ENCODE measurements at regions not wholly inside any gene's neighbourhood (a gene's known extent, or its start where the extent isn't known, plus 50 kb on each side); places are given as distances from the start of the nearest gene placed in this dataset.

GRCh38 chr12:59260202-59260601 is 335.6 kb upstream of the SLC16A7 start:
- no peak for DNase-seq (ENCODE audit: low read depth in 3 of 3, low spot score in 2 of 3)

DNA sequence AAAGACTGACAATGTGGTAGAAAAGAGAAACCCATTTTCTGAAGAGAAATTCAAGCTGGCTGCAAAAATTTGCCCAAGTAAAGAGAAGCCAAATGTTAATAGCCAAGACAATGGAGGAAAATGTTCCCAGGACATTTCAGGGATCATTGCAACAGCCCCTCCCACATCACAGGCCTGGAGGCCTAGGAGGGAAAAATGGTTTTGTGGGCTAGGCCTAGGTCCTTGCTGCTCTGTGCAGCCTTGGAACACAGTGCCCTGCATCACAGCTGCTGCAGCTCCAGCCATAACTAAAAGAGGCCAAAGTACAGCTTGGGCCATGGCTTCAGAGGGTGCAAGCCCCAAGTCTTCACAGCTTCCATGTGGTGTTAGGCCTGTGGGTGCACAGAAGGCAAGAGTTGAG is 332.4 kb upstream of the LRIG3 start:
- DNase-seq (ENCODE audit: low read depth in 3 of 3, low spot score in 2 of 3) = no peak

- DNase-seq (ENCODE audit: low read depth in 3 of 3, low spot score in 2 of 3) = no peak
These were observed 330.5 kb upstream of the LRIG3 start for GRCh38 chr12:59250766-59251165.

GRCh38 chr12:59240048-59240447 is 319.7 kb upstream of the LRIG3 start:
- DNase-seq (ENCODE audit: low read depth in 3 of 3, low spot score in 2 of 3) = no peak

GRCh38 chr12:59234391-59234790 is 314.1 kb upstream of the LRIG3 start:
- no peak for DNase-seq (ENCODE audit: low read depth in 3 of 3, low spot score in 2 of 3)

DNA sequence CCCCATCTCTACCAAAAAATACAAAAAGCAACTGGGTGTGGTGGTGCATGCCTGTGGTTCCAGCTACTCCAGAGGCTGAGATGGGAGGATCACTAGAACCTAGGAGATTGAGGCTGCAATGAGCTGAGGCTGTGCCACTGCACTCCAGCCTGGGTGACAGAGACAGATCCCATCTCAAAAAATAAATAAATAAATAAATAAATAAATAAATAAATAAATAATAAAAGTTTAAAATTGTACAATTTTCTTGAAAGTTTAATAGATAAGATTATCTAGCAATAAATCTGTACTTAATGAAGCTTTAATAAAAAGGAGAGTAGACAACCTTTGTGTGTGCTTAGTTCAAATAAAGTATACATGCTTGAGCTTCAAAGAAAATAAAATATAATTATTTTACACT is 310.0 kb upstream of the LRIG3 start:
- no peak for DNase-seq (ENCODE audit: low read depth in 3 of 3, low spot score in 2 of 3)

DNA sequence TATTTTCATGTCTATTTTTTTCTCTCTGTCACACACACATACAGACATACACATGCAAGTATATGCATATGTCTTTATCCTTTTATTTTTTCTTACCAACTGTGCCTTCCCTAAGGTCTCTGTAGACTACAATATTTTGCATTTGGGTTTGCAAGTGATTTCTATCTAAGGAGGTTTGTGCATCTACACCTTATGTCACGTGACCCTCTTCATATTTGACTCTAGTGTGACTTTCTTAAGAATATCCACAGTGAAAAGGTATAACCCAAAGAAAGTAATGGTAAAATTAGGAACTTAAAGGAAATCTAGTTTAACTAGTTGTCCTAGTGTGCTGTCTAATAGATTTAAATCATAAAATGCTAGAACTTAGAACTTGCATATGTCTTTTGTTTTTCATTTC is 298.8 kb upstream of the LRIG3 start:
- no peak for DNase-seq (ENCODE audit: low read depth in 3 of 3, low spot score in 2 of 3)

DNA sequence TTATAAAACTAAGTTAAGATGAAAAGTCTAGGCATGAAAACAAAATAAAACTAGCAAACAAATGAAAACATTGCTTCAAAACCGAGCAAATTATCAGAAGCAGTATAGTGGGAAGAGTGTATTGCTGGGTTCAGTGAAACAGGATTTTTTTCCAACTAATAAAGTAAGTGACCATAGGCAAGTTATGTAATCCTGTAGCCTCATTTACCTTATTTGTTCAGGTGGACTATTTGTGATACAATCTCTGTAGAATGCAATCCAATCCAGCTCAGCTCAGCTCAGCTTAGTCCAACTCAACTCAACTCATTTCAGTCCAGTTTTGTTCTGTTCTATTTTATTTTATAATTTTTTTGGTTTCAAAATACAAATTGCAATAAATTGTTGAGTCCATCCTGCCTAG is 276.7 kb upstream of the LRIG3 start:
- DNase-seq (ENCODE audit: low read depth in 3 of 3, low spot score in 2 of 3) = no peak

GRCh38 chr12:59194794-59195193 is 274.5 kb upstream of the LRIG3 start:
- DNase-seq (ENCODE audit: low read depth in 3 of 3, low spot score in 2 of 3) = no peak

DNA sequence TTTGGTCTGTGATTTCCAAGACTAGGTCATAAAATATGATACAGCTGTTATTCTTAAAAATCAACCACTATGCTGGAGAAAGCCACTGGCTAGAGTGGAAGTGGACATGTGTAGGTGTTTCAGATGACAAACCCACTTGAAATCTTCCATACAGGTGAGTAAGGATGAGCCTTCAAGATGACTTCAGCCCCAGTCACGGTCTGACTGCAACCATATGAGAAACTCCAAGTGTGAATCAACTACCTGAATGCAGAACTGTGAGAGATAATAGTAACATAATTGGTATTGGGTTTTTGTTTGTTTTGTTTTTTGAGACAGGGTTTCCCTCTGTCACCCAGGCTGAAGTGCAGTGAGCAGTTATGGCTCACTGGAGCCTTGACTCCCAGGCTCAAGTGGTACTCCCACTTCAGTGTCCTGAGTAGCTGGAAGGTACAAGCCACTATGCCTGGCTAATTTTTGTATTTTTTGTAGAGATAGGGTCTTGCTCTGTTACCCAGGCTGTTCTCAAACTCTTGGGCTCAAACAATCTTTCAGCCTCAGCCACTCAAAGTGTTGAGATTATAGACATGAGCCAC is 273.3 kb upstream of the LRIG3 start:
- DNase-seq (ENCODE audit: low read depth in 3 of 3, low spot score in 2 of 3) = no peak

DNA sequence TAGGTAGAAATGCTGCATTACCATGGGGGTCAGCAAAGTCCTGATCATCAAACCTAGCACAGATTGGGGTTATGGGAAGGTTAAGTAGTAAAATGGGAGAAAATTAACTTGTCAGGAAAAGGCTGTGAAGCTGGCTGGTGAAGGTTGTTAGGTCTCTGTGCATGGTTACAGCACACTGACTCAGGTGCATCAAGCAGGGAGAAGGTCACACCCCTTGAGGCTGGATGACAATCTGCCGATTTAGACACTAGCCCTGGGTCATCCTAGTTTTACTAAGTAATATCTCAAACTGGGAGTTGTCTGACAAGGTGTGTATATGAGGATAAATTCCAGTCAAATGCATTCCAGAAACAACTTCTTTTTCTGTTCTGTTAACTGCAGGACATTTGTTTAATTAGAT is 271.1 kb upstream of the LRIG3 start:
- no peak for DNase-seq (ENCODE audit: low read depth in 3 of 3, low spot score in 2 of 3)

DNA sequence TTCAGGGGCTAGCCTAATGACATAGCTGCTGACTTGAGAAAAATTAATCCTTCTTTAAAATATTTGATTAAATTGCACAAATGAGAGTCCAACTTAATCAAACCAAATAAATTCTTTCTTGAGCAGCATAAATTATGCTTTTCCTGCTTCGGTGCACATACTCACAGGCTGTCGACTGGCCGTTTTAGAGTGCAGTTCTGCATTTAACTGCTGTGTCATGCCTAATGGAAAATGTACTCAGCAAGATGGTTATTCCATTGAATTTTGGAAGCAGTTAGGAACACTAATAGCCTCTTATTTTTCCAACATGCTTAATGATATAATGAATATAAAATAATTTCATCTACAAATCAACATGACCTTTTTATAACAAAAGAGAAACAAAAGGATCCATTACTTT is 266.1 kb upstream of the LRIG3 start:
- DNase-seq (ENCODE audit: low read depth in 3 of 3, low spot score in 2 of 3) = no peak

DNA sequence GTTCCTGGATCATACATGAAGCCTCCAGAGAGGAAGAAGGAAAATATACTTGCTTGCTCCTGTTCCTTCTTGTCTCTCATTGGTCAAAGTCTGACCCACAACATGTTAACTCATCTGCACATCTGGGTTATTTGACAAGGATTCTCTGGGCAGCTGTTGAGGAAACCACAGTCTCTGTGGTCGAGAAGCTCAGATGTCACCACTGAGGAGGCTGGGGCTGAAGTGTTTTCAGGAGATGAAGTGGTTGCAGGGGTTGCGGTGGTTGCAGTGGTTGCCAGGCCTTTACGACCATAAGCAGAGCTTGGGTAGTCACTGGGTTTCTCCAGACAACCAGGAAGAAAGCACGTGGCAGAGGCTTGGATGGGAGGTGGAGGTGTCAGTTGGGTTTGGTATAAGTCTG is 265.0 kb upstream of the LRIG3 start:
- DNase-seq (ENCODE audit: low read depth in 3 of 3, low spot score in 2 of 3) = no peak

DNA sequence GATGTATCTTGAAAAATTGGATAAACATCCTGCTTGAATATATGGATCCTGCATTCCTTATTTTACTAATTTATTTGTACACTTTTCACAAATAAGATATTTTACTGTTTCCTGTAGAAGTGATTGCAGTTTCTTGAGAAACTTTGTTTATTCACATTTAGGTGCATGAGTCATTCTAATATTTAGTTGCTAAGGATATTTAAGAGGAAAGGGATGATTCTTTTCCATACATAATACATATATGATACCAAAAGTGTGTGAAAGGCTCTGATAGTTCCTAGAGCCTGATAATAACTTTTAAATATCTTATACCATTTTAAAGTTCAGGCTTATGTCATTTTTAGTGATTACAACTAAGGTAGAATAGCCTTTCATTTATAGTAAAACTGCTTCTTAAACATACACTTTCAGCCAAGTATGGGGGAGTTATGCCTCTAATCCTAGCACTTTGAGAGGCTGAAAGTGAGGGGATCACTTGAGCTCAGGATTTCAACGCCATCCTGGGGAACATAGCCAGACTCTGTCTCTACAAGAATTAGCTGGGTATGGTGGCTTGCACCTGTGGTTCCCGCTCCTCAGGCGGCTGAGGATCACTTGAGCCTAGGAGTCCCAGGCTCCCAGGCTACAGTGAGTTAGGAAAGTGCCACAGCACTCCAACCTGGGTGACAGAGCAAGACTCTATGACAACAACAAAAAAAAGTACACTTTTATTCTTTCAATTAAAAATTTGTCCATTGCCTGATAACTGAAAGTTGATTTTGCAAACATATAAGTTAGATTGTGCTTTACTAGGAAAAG is 262.6 kb upstream of the LRIG3 start:
- DNase-seq (ENCODE audit: low read depth in 3 of 3, low spot score in 2 of 3) = no peak

DNA sequence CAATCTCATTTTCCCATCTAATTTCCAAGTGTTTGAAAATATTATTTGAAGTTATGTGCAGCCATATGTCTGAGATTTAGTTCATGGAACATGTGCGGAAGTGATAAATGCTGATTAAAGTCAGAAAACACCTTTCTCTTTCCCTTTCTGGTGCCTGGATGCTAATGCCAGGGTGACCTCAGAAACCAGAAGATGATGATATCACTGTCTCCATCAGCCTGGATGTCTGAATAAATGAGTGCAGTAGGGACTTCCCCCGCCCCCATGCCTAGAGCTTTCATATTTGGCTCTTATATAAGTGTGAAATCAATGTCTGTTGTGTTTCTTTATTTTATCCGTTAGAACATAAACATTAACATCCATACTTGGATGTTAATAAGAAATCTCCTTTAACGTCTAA is 261.9 kb upstream of the LRIG3 start:
- DNase-seq (ENCODE audit: low read depth in 3 of 3, low spot score in 2 of 3) = no peak

GRCh38 chr12:59181196-59181777 is 261.0 kb upstream of the LRIG3 start:
- no peak for DNase-seq (ENCODE audit: low read depth in 3 of 3, low spot score in 2 of 3)

- DNase-seq (ENCODE audit: low read depth in 3 of 3, low spot score in 2 of 3) = no peak
These were observed 258.9 kb upstream of the LRIG3 start for GRCh38 chr12:59179231-59179630.

- no peak for DNase-seq (ENCODE audit: low read depth in 3 of 3, low spot score in 2 of 3)
These were observed 253.4 kb upstream of the LRIG3 start for GRCh38 chr12:59173695-59174094.

DNA sequence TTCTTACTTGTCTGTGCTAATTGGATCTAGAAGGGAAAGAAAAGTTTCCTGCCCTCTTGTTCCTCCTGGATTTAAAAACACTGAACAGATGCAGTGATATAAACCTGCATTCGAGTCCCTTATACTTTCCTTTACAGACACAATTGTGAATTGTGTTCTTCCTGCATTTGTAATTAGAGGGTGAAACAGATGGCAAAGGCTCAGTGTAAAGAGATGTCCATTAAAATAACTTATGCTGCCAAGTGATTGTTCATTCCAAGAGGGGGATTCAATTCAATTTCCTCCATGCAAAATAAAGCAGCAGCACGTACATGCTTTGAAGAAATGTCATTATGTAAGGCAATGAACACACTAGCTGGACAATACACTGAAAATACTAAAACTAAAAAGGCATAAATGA is 248.3 kb upstream of the LRIG3 start:
- DNase-seq (ENCODE audit: low read depth in 3 of 3, low spot score in 2 of 3) = no peak

- DNase-seq (ENCODE audit: low read depth in 3 of 3, low spot score in 2 of 3) = no peak
These were observed 246.2 kb upstream of the LRIG3 start for GRCh38 chr12:59166457-59166856.

GRCh38 chr12:59164991-59165718 is 244.9 kb upstream of the LRIG3 start:
- no peak for DNase-seq (ENCODE audit: low read depth in 3 of 3, low spot score in 2 of 3)

DNA sequence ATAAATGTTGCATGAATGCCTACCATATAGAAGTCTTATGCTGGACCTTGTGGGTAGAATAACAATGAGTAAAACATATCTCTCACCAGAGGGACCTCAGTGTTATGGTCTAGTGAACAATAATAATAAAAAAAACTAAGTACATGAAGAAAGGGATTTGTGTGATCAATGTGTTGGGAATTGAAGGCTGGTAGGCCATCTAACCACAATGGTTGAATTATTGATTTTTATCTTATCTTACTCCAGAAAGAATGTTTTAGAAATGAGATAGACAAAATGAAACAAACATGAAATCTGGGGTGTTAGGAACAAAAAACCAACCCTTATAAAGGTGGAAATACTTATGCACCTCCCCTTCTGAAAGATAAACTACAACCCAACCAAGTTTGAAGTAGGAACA is 243.9 kb upstream of the LRIG3 start:
- no peak for DNase-seq (ENCODE audit: low read depth in 3 of 3, low spot score in 2 of 3)

Data from right renal cortex interstitium (tissue), 3 donors.